SU-DHL-6 (cell line): ENCODE measurements at regions not wholly inside any gene's neighbourhood (a gene's known extent, or its start where the extent isn't known, plus 50 kb on each side); places are given as distances from the start of the nearest gene placed in this dataset.
A peak's percentile ranks its signal among the peaks of the same experiment; 100 is the strongest.

Experiments used
- H2AFZ ChIP-seq: fragments of 200-600 bp; sonication (generic); 2 replicates; pipeline ENCODE4 v1.6.1; 2014; ENCODE audit warnings: low read depth, mild to moderate bottlenecking, moderate library complexity, mixed read lengths, antibody characterized with exemption, low read length; ENCODE audit not compliant: severe bottlenecking
- H3F3A ChIP-seq: fragments of 200-600 bp; shearing (Covaris generic); 2 replicates; pipeline ENCODE4 v1.6.0; 2016; ENCODE audit warnings: antibody characterized with exemption, mild to moderate bottlenecking; ENCODE audit not compliant: insufficient read depth
- H3K27ac ChIP-seq: fragments of 200-600 bp; sonication (generic); 2 replicates; pipeline ENCODE4 v1.5.1; 2016; ENCODE audit warnings: low read depth, mild to moderate bottlenecking, low read length, moderate library complexity, mixed read lengths
- H3K27me3 ChIP-seq: fragments of 200-600 bp; sonication (generic), shearing (Covaris generic); 2 replicates; pipeline ENCODE4 v1.6.0; 2014; ENCODE audit warnings: mild to moderate bottlenecking, low read length
- H3K36me3 ChIP-seq: fragments of 200-600 bp; sonication (generic); 2 replicates; pipeline ENCODE4 v1.6.1; 2014; ENCODE audit warnings: mild to moderate bottlenecking, low read length, mixed read lengths
- H3K4me2 ChIP-seq: fragments of 300-600, 200-600 bp; shearing (Covaris generic), sonication (generic); 2 replicates; pipeline ENCODE4 v1.6.0; 2014; ENCODE audit warnings: low read length, low read depth, mild to moderate bottlenecking; ENCODE audit not compliant: poor library complexity, severe bottlenecking
- H3K4me3 ChIP-seq: fragments of 200-600 bp; sonication (generic); 2 replicates; pipeline ENCODE4 v1.5.1; 2014; ENCODE audit warnings: antibody characterized with exemption, low read length, mild to moderate bottlenecking, mixed read lengths; ENCODE audit not compliant: insufficient read depth, poor library complexity, severe bottlenecking
- H3K79me2 ChIP-seq: fragments of 200-600 bp; sonication (generic); 2 replicates; pipeline ENCODE4 v1.6.1; 2014; ENCODE audit warnings: mild to moderate bottlenecking, low read length, moderate library complexity; ENCODE audit not compliant: insufficient read depth
- H3K9ac ChIP-seq: fragments of 200-600 bp; sonication (generic); 2 replicates; pipeline ENCODE4 v1.7.0; 2014; ENCODE audit warnings: mild to moderate bottlenecking, low read length
- H3K9me2 ChIP-seq: fragments of 200-600 bp; sonication (generic); replicated peaks from 2 replicates; pipeline ENCODE4 v1.6.1; 2014; ENCODE audit warnings: low read length; ENCODE audit not compliant: insufficient read depth
- H3K9me3 ChIP-seq: fragments of 200-600 bp; sonication (generic); 2 replicates; pipeline ENCODE4 v1.6.1; 2014; ENCODE audit warnings: low read length, mixed read lengths; ENCODE audit not compliant: insufficient read depth
- H4K20me1 ChIP-seq: fragments of 200-600 bp; sonication (generic); 2 replicates; pipeline ENCODE4 v1.6.1; 2014; ENCODE audit warnings: low read depth, mild to moderate bottlenecking, antibody characterized with exemption, low read length, moderate library complexity, mixed read lengths
- EZH2phosphoT487 ChIP-seq: fragments of 200-600 bp; sonication (generic), shearing (Covaris generic); conservative IDR thresholded peaks from 2 replicates; pipeline ENCODE4 v1.6.1; 2018; ENCODE audit warnings: mild to moderate bottlenecking, antibody characterized with exemption, low read length, moderate library complexity, mixed read lengths
- TF ChIP-seq, protein P1 (sequence below): fragments of 200-600 bp; sonication (generic); IDR thresholded peaks from one replicate; pipeline ENCODE4 v1.5.1; 2017; ENCODE audit warnings: antibody characterized with exemption, mild to moderate bottlenecking, low read length, moderate library complexity; ENCODE audit not compliant: insufficient read depth, poor library complexity, severe bottlenecking

DNA sequence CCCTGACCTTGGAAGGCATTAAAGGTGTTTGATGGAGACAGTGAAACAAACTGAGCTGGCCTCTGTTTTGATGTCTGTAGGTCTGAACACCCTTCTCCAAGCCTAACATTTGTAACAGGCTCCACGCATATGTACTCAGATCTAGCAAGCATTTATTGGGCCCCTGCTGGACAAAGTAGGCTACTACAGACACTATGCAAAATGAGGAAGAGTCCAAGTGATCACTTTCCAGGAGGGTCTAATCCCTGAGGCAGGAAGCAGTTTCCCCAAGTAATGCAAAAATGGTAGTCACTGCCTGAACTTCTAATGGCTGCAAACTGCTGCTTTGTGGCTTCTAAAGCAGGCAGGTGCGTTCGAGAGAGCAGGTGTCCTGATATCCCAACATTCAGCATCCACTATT is 405.8 kb downstream of the MED13L start:
- H4K20me1 ChIP-seq: no peaks in the 10 kb centered on the region
- TF ChIP-seq, protein P1, sequence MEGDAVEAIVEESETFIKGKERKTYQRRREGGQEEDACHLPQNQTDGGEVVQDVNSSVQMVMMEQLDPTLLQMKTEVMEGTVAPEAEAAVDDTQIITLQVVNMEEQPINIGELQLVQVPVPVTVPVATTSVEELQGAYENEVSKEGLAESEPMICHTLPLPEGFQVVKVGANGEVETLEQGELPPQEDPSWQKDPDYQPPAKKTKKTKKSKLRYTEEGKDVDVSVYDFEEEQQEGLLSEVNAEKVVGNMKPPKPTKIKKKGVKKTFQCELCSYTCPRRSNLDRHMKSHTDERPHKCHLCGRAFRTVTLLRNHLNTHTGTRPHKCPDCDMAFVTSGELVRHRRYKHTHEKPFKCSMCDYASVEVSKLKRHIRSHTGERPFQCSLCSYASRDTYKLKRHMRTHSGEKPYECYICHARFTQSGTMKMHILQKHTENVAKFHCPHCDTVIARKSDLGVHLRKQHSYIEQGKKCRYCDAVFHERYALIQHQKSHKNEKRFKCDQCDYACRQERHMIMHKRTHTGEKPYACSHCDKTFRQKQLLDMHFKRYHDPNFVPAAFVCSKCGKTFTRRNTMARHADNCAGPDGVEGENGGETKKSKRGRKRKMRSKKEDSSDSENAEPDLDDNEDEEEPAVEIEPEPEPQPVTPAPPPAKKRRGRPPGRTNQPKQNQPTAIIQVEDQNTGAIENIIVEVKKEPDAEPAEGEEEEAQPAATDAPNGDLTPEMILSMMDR: peak; percentile 27
- no peak for TF ChIP-seq EZH2phosphoT487
- no peaks in the 10 kb centered on the region for H3K79me2 ChIP-seq
- H3K9ac ChIP-seq: no peak overlapping the region
- no peaks in the 10 kb centered on the region for H3K27me3 ChIP-seq
- H3K9me2 ChIP-seq: no peaks in the 10 kb centered on the region
- no peak overlapping the region for H3K4me2 ChIP-seq
- H3K27ac ChIP-seq: no peak overlapping the region
- H3K4me3 ChIP-seq: no peak overlapping the region
- H3K9me3 ChIP-seq: no peaks in the 10 kb centered on the region
- no peaks in the 10 kb centered on the region for H3K36me3 ChIP-seq
- no peaks in the 10 kb centered on the region for H3F3A ChIP-seq
- no peak overlapping the region for H2AFZ ChIP-seq

DNA sequence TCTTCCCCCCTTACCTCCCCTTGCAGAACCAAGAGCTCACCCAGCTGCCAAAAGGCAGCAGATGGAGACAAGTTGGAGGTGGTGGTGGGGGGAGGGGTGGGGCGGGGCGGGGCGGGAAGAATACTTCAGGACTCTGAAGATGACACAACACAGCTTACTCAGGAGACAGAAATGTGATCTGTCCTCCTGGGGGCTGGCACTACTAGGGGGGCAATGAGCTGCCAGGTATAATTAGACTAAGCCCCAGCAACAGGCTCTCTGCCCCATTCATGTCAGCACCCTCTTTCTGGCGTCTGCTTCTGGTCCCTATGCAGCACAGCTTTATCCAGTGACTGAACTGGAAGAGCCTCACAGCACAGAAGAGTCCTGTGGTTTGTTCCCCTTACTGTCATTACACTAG is 407.0 kb downstream of the MED13L start:
- H4K20me1 ChIP-seq: no peaks in the 10 kb centered on the region
- no peaks in the 10 kb centered on the region for H3K79me2 ChIP-seq
- no peak for TF ChIP-seq EZH2phosphoT487
- TF ChIP-seq, protein P1: no peak
- H3K9me2 ChIP-seq: no peaks in the 10 kb centered on the region
- H2AFZ ChIP-seq: no peak overlapping the region
- H3F3A ChIP-seq: no peaks in the 10 kb centered on the region
- no peak overlapping the region for H3K27ac ChIP-seq
- no peaks in the 10 kb centered on the region for H3K9me3 ChIP-seq
- no peaks in the 10 kb centered on the region for H3K36me3 ChIP-seq
- no peak overlapping the region for H3K4me2 ChIP-seq
- no peaks in the 10 kb centered on the region for H3K27me3 ChIP-seq
- H3K9ac ChIP-seq: no peak overlapping the region
- no peak overlapping the region for H3K4me3 ChIP-seq

DNA sequence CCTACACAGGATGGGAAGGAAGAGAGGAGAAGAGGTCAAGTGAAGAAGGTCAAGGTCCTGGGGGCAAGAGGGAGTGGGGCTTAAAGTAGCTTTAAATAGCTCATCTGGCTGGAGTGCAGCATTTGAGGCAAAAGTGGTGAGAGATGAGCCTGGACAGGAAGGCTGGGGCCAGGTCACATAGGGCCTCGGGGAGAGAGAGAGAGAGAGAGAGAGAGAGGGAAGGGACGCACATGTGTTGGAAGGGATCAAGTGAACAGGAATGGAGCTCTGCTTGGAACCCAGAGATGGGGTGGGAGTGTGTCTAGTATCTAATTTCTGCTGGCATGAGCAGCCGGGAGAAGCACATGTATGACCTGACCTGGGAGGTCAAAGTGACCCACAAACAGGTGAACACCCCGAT is 407.5 kb downstream of the MED13L start:
- Histone ChIP-seq H3K27ac (no peak overlapping the region), H3F3A (no peaks in the 10 kb centered on the region), H3K9ac (no peak overlapping the region), H2AFZ (no peak overlapping the region), H3K27me3 (no peaks in the 10 kb centered on the region), H3K9me3 (no peaks in the 10 kb centered on the region), H3K9me2 (no peaks in the 10 kb centered on the region), H3K4me3 (no peak overlapping the region), H3K79me2 (no peaks in the 10 kb centered on the region), H3K36me3 (no peaks in the 10 kb centered on the region), H3K4me2 (no peak overlapping the region), H4K20me1 (no peaks in the 10 kb centered on the region)
- no peak for TF ChIP-seq EZH2phosphoT487
- TF ChIP-seq, protein P1: no peak
